Brain microvascular endothelial cell (primary cell): ENCODE measurements at regions not wholly inside any gene's neighbourhood (a gene's known extent, or its start where the extent isn't known, plus 50 kb on each side); places are given as distances from the start of the nearest gene placed in this dataset.

Source experiments
- DNase-seq: peaks from one replicate; pipeline ENCODE4 v3.0.0-alpha.2; 2020
- H3K27ac ChIP-seq: fragments of 250-450 bp; sonication (Bioruptor Pico); 2 replicates; pipeline ENCODE4 v1.5.1; 2020; ENCODE audit warnings: mild to moderate bottlenecking, moderate library complexity
- H3K27me3 ChIP-seq: fragments of 250-450 bp; sonication (Bioruptor Pico); replicated peaks from 2 replicates; pipeline ENCODE4 v1.5.1; 2020; ENCODE audit warnings: mild to moderate bottlenecking
- H3K36me3 ChIP-seq: fragments of 250-450 bp; sonication (Bioruptor Pico); replicated peaks from 2 replicates; pipeline ENCODE4 v1.5.1; 2020; ENCODE audit warnings: mild to moderate bottlenecking
- H3K4me3 ChIP-seq: 2 replicates; pipeline ENCODE4 v1.5.1; 2011; ENCODE audit warnings: low read depth, mild to moderate bottlenecking, control low read depth, low read length, moderate library complexity
- CTCF ChIP-seq: IDR thresholded peaks from 2 replicates; pipeline ENCODE4 v1.5.1; 2011; ENCODE audit warnings: low read depth, mild to moderate bottlenecking, moderate library complexity, low read length, control low read depth, inconsistent platforms; ENCODE audit errors: missing control alignments
- in situ Hi-C: cut with HindIII; loops from 2 replicates; pipeline ENCODE4 v1.10.0; 2017; ENCODE audit warnings: low sequenced_read_pairs, low pct_ligation_motif_present

- Histone ChIP-seq H3K27ac (no peak overlapping the region), H3K4me3 (no peak overlapping the region), H3K36me3 (no peaks in the 10 kb centered on the region), H3K27me3 (no peaks in the 10 kb centered on the region)
- no peak for TF ChIP-seq CTCF
- in situ Hi-C loops, result no loop called here
- DNase-seq, result no peak
These were observed 184.5 kb downstream of the INO80D start for GRCh38 chr2:205901491-205901890.

- no peaks in the 10 kb centered on the region for H3K36me3 ChIP-seq
- DNase-seq, result no peak
- H3K27me3 ChIP-seq, result no peaks in the 10 kb centered on the region
- in situ Hi-C loops, result no loop called here
- no peak overlapping the region for H3K27ac ChIP-seq
- TF ChIP-seq CTCF, result no peak
- no peak overlapping the region for H3K4me3 ChIP-seq
These were observed 187.2 kb downstream of the INO80D start for GRCh38 chr2:205898744-205899143.

GRCh38 chr2:205895981-205896655 is 189.9 kb downstream of the INO80D start:
- TF ChIP-seq CTCF, result no peak
- H3K27me3 ChIP-seq, result no peaks in the 10 kb centered on the region
- in situ Hi-C loops, result no loop called here
- DNase-seq, result no peak
- no peak overlapping the region for H3K27ac ChIP-seq
- H3K4me3 ChIP-seq, result no peak overlapping the region
- H3K36me3 ChIP-seq, result no peaks in the 10 kb centered on the region

GRCh38 chr2:205892665-205893259 is 193.2 kb downstream of the INO80D start:
- in situ Hi-C loops, result no loop called here
- no peak for DNase-seq
- no peak overlapping the region for H3K4me3 ChIP-seq

DNA sequence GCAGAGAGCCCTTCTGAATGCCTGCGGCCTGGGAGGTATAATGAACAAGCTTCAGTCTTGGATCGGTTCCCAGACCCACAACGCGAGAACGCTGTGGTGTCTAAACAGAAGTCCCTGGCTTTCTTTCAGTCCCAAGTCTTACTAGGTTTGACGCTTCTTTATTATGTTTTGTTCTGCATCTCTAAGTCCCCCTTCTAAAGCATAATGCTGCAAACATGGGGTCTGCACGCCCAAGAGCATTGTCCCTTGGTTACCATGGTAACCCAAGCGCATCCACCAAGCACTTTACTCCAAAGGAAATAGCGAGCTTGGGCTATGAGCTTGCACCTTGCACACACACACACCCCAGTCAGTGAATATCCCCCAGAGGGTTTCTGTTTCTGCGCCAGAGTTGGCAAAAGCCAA is 193.7 kb downstream of the INO80D start:
- no peak overlapping the region for H3K27ac ChIP-seq

More at GRCh38 chr2:205892665-205893259, 193.2 kb downstream of the INO80D start:
- H3K27ac ChIP-seq, result no peak overlapping the region
- no peaks in the 10 kb centered on the region for H3K27me3 ChIP-seq
- H3K36me3 ChIP-seq, result no peaks in the 10 kb centered on the region
- no peak for TF ChIP-seq CTCF

More for the DNA sequence above, 193.7 kb downstream of the INO80D start:
- Histone ChIP-seq H3K4me3 (no peak overlapping the region), H3K36me3 (no peaks in the 10 kb centered on the region), H3K27me3 (no peaks in the 10 kb centered on the region)
- in situ Hi-C loops, result no loop called here
- DNase-seq, result no peak
- no peak for TF ChIP-seq CTCF
